A673 (cell line): ENCODE measurements at regions not wholly inside any gene's neighbourhood (a gene's known extent, or its start where the extent isn't known, plus 50 kb on each side); places are given as distances from the start of the nearest gene placed in this dataset.

Source experiments
- BruUV-seq: library from RNA; stranded (reverse); fragments of 400-500 nt; replicated peaks from 2 replicates; lab custom pipeline; 2021; lab: Mats Ljungman, UMichigan
- CTCF ChIA-PET: fragments of 300-600 bp; sonication (Branson Sonifier 250); formaldehyde crosslinking; loops from one replicate; lab custom pipeline; 2022; ENCODE audit warnings: antibody characterized with exemption; lab: Charles Lee
- POLR2A ChIA-PET: fragments of 300-600 bp; sonication (Branson Sonifier 250); formaldehyde crosslinking; loops from one replicate; lab custom pipeline; 2022; ENCODE audit warnings: antibody characterized with exemption; ENCODE audit not compliant: low non-redundant PET; lab: Charles Lee
- DNase-seq: peaks from one replicate; pipeline ENCODE4 v3.0.0-alpha.2; 2015; ENCODE audit warnings: low spot score
- H3K27ac ChIP-seq: fragments of 200-600 bp; sonication (generic); 2 replicates; pipeline ENCODE4 v1.5.1; 2016; ENCODE audit warnings: mixed run types, low read depth, mild to moderate bottlenecking, mixed read lengths, antibody characterized with exemption, low read length; ENCODE audit not compliant: poor library complexity, severe bottlenecking
- H3K27me3 ChIP-seq: fragments of 200-600 bp; sonication (generic); replicated peaks from 2 replicates; pipeline ENCODE4 v1.6.1; 2017; ENCODE audit warnings: mixed run types, low read depth, mild to moderate bottlenecking, mixed read lengths, antibody characterized with exemption, low read length; ENCODE audit not compliant: insufficient read depth, poor library complexity
- H3K36me3 ChIP-seq: fragments of 200-600 bp; sonication (generic); 2 replicates; pipeline ENCODE4 v1.6.1; 2016; ENCODE audit warnings: mixed run types, mild to moderate bottlenecking, mixed read lengths, antibody characterized with exemption, low read length; ENCODE audit not compliant: insufficient read depth, poor library complexity, severe bottlenecking
- H3K4me1 ChIP-seq: fragments of 200-600 bp; sonication (generic); 2 replicates; pipeline ENCODE4 v1.6.1; 2017; ENCODE audit warnings: mixed run types, mild to moderate bottlenecking, mixed read lengths, antibody characterized with exemption, low read length; ENCODE audit not compliant: insufficient read depth, poor library complexity, severe bottlenecking
- H3K4me3 ChIP-seq: fragments of 200-600 bp; sonication (generic); 2 replicates; pipeline ENCODE4 v1.5.1; 2016; ENCODE audit warnings: low read depth, mixed run types, mild to moderate bottlenecking, mixed read lengths, low read length; ENCODE audit not compliant: poor library complexity, severe bottlenecking
- H3K9me3 ChIP-seq: fragments of 200-600 bp; sonication (generic); 2 replicates; pipeline ENCODE4 v1.6.1; 2016; ENCODE audit warnings: mixed run types, low read depth, mild to moderate bottlenecking, mixed read lengths, antibody characterized with exemption, low read length; ENCODE audit not compliant: poor library complexity, severe bottlenecking
- CTCF ChIP-seq: fragments of 300-800, 200-600 bp; sonication (generic); conservative IDR thresholded peaks from 2 replicates; pipeline ENCODE4 v1.5.1; 2017; ENCODE audit warnings: low read depth, mild to moderate bottlenecking, antibody characterized with exemption, low read length, moderate library complexity, mixed read lengths
- EZH2 ChIP-seq: fragments of 200-600 bp; sonication (generic); IDR thresholded peaks from 2 replicates; pipeline ENCODE4 v1.6.1; 2017; ENCODE audit warnings: borderline replicate concordance, low read depth, mild to moderate bottlenecking, mixed read lengths, antibody characterized with exemption, low read length; ENCODE audit not compliant: poor library complexity, severe bottlenecking
- intact Hi-C: fragments of 100-400 bp; cut with micrococcal nuclease; formaldehyde crosslinking; loops from one replicate; pipeline ENCODE4 v1.10.0; 2022; ENCODE audit not compliant: unreplicated experiment

GRCh38 chr20:40341561-40341960 lies 347.5 kb downstream of the MAFB start:
- DNase-seq, result no peak
- TF ChIP-seq CTCF, result no peak
- no peak for TF ChIP-seq EZH2
- ChIA-PET POLR2A (no interaction called here), CTCF (interaction anchor here (0.6 kb wide), 1 partner anchor 347 kb away, joined by 4 read pairs; no protein-coding TSS in a partner anchor)
- Histone ChIP-seq H3K36me3 (no peaks in the 10 kb centered on the region), H3K27me3 (peaks cover 4% of the 10 kb centered on the region), H3K27ac (no peak overlapping the region), H3K4me1 (no peaks in the 10 kb centered on the region), H3K9me3 (peaks cover 17% of the 10 kb centered on the region), H3K4me3 (no peak overlapping the region)
- no TSS peak for BruUV-seq
- intact Hi-C loops, result no loop called here

DNA sequence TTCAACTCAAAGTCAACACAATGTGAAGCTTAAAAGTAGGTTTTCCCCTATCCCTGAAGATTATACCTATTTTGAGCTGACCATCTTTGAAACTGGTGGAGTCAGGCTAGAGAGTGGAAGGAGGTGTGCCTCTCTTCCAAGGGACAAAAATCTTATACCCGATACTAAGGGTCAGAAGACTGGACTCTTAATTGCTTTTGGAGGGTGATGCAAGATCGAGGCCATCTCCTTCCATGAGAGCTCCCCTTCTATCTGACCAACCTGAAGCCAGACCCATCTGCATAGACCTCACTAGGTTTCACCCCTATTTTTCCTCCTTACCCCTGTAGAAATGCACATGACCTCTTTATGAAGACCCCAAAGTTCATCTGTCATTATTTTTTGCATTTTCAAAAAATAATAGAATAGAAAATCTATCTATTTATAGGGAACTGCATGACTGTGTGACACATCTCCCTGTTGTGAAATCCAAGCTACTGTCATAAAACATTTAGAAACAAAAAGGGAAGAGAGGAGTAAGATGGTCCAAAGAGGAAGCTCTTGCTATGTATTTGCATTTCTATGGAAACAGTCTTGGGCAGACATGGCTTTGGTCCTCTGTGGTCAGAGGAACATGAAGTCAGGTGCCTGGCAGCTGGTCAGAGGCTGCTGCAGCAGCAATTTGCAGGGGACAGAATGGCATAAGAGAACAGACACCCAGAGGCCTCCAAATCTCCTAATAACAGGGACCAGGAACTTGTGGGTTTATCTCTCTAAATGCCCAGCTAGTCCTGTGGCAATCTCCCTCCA lies 349.2 kb downstream of the MAFB start:
- ChIA-PET CTCF (no interaction called here), POLR2A (no interaction called here)
- no peak for DNase-seq
- H3K36me3 ChIP-seq, result no peaks in the 10 kb centered on the region
- no peaks in the 10 kb centered on the region for H3K4me1 ChIP-seq
- H3K27me3 ChIP-seq, result peaks cover 4% of the 10 kb centered on the region
- BruUV-seq, result no TSS peak
- TF ChIP-seq EZH2 (no peak), CTCF (no peak)
- H3K27ac ChIP-seq, result no peak overlapping the region
- intact Hi-C loops, result no loop called here
- no peak overlapping the region for H3K4me3 ChIP-seq
- peaks cover 17% of the 10 kb centered on the region for H3K9me3 ChIP-seq

GRCh38 chr20:40336533-40336932 lies 352.5 kb downstream of the MAFB start:
- no TSS peak for BruUV-seq
- H3K4me3 ChIP-seq, result no peak overlapping the region
- intact Hi-C loops, result no loop called here
- ChIA-PET CTCF (no interaction called here), POLR2A (no interaction called here)
- H3K4me1 ChIP-seq, result no peaks in the 10 kb centered on the region
- TF ChIP-seq EZH2, result no peak
- peaks cover 4% of the 10 kb centered on the region for H3K27me3 ChIP-seq
- no peaks in the 10 kb centered on the region for H3K36me3 ChIP-seq
- no peak overlapping the region for H3K27ac ChIP-seq
- H3K9me3 ChIP-seq, result no peaks in the 10 kb centered on the region
- DNase-seq, result no peak
